HG02973 (cell line): ENCODE measurements at regions not wholly inside any gene's neighbourhood (a gene's known extent, or its start where the extent isn't known, plus 50 kb on each side); places are given as distances from the start of the nearest gene placed in this dataset.
A peak's percentile ranks its signal among the peaks of the same experiment; 100 is the strongest.
"Not testable (repeated sequence)": the region's sequence is repeated elsewhere in the genome, so short reads cannot be mapped to it uniquely, and the experiment has no call there.

Source experiments
- ATAC-seq: cut with Tn5 transposase; IDR thresholded peaks from one replicate; pipeline ENCODE4 v1.9.1; 2021; ENCODE audit warnings: moderate library complexity; ENCODE audit not compliant: unreplicated experiment

DNA sequence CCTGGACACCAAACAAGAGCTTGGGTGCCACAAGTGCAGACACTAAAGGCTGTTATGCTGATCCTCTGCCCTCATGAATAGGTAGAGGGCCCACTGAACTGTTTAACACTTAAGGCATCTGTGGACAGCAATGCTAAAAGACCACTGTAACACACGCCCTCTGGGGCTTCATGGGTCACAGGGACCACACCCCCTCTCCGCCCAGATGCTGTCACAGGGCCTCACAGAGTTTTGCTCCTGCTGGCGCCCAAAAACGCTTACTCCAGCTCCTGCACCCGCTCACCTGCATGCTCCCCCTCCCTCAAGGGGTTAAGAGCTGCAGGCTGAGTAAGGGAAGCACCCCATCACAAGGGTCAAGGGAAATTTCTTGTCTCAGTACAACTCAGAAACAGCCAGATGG lies 141.8 kb upstream of the NUDT4 start:
- no peak for ATAC-seq

- no peak for ATAC-seq
Measured at GRCh38 chr12:93237235-93237915, 140.3 kb upstream of the NUDT4 start.

DNA sequence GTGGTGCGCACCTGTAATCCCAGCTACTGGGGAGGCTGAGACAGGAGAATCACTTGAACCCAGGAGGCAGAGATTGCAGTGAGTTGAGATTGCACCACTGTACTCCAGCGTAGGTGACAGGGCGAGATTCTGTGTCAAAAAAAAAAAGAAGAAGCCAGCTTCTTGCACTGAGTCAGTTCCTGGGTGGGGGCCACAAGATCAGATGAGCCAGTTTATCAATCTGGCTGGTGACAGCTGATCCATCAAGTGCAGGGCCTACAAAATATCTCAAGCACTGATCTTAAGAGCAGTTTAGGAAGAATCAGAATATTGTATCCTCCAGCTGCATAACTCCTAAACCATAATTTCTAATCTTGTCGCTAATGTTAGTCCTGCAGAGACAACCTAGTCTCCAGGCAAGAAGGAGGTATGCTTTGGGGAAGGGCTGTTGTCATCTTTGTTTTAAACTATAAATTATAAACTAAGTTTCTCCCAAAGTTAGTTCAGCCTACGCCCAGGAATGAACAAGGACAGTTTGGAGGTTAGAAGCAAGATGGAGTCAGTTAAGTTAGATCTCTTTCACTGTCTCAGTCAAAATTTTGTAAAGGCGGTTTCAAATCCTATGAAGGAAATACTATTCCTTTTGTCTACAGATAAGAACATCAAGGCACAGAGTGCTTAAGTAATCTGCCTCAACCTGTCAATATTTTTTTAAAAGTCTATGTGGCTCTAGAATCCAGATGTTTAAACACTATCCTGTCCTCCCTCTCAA lies 139.0 kb upstream of the NUDT4 start:
- ATAC-seq = not testable (repeated sequence)

- ATAC-seq = not testable (repeated sequence)
Measured at GRCh38 chr12:93239789-93240188, 137.9 kb upstream of the NUDT4 start.

GRCh38 chr12:93242154-93242972 lies 135.4 kb upstream of the NUDT4 start:
- ATAC-seq = no peak

DNA sequence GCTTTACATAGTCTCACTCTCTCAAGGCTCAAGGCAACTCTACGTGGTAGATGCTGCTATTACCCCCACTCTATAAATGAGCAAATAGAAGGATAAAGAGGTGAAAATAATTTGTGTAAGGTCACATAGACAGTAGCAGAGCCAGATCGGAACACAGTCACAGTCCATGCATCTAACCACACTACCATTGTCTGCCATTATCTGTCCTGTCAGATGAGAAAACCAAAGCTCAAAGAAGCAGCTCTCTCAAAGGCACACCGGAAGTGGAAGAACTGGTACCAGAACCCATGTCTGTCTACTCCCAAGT lies 134.4 kb upstream of the NUDT4 start:
- no peak for ATAC-seq

- ATAC-seq = no peak
Measured at GRCh38 chr12:93243689-93244513, 133.8 kb upstream of the NUDT4 start.

DNA sequence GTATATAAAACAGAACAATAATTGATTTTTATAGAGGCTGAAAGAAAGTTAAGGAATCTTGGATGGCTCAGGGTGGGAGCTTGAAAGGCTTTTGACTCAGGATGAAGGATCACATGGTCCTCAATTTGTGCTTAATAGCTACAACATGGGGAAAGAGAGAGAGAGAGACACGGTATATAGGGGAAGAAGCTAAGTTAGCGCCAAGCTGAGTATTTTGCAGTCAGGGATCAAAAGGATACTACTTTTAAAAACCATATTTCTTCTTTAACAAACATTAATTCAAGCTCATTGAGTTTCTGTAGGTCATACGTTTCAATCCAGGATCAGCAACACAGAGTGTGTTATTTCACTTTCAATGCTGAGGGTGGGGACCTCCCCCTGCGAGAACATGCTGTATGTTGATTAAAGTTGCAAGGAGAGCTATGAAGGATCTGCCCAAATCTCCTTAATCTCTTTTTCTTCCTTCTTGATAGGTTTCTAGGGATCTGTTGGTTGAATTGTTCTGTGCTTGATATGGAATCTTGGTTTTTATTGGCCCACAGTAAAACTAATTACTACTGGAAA lies 133.1 kb upstream of the NUDT4 start:
- ATAC-seq = no peak

DNA sequence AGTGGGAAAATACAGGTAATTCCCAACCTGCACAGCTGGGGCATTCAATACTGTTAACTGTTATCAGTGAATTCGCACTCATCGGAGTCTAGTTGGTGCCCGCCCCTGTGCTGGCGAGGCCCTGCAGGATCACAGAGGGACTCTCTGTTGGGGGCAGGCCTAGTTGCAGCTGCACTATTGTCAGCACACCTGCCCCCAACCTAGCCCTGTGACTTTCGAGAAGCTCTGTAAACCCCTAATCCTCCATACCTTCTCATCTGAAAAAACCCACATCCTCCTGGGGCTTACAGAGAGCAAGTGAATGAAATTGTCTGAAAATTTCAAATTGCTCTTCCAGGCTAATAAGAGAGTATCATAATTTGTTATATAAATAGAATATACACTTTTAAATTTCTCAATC lies 132.2 kb upstream of the NUDT4 start:
- peak; percentile 52 for ATAC-seq

DNA sequence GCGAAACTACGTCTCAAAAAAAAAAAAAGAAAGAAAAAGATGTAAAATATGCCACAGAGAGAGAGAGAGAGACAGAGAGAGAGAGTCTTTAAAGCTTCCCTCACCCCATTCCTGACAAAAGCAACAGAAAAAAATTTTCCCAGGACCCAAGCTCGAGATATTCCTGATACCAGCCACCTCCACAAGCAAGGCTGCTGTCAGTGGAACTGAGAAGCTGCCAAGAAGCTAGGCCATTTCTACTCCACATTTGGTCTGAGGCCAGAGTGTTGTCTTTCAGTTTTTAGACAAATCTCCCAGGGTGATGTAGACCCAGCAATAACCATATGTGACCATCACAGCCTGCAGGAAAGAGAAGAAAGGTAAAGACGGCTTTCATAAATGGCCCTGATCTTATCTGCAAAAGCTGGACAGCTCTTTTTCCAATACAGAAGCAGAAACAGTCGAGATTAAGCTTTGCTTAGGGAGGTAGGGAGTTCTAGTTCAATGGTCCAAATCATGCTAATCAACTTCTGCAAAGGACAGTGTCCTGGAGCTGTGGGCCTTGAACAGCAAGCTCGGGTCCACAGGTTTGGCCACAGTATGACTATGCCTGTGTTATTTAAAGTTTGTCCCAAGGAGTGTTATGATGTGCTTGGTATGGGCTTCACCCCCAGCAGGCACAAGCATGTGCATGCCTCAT lies 130.3 kb upstream of the NUDT4 start:
- no peak for ATAC-seq

- no peak for ATAC-seq
Measured at GRCh38 chr12:93252221-93252620, 125.5 kb upstream of the NUDT4 start.

DNA sequence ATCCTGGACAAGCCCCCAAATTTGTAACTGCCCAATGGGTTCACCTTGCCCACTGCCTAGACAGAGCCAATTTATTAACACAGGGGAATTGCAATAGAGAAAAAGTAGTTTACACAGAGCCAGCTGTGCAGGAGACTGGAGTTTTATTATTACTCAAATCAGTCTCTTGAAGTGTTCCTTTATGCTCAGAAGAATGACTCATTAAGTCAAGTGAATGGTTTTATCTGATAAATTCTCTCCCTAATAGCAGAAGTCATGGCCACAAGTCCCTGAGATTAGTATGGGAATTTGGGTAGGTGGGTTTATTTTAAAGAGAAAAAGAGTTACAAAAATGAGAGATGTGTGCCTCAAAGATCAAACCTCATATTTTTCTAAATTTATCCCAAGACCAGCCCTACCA lies 122.8 kb upstream of the NUDT4 start:
- ATAC-seq = no peak

- ATAC-seq = no peak
Measured at GRCh38 chr12:93256256-93256969, 121.3 kb upstream of the NUDT4 start.

DNA sequence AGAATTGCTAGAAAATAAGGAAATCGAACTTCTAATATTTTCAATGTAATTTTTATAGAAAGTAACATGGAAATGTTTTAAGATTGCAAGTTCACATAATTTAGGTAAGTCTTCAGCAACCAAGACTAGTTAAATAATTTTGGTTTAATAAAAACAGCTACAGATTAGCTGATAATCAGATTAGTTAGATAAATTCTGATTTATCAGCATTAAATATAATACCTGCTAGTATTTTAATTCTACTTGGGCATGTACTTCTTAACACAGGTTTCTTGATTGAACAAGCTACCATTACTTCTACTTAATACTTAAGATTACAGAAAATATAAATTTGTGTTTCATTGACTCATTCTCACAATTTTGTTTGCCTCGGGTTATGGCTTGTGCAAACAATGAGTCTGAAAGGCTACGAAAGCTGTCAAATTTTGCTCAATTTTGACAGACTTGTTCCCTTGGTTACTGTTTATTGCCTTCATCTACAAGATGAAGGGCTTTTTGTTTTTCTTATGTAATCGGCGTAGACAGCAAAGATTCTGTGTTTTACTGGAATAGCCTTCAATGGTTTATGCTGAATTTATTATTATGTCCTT lies 116.1 kb upstream of the NUDT4 start:
- ATAC-seq = no peak

DNA sequence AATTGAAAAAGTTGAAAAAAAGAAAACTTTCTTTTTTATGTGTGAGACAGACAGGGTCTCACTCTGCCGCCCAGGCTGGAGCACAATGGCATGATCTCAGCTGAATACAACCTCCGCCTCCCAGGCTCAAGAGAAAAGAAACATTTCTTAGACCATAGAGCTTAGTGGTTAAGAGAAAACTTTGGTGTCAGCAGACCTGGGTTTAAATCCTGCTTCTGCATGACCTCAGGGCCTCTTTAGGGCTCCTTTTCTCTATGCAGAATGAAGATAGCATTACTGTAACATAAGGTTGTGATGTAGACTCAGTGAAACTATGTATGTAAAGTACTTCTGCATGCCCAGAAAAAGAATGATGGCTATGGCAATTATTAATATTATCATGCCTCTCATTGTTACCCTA lies 104.7 kb upstream of the NUDT4 start:
- ATAC-seq = no peak

DNA sequence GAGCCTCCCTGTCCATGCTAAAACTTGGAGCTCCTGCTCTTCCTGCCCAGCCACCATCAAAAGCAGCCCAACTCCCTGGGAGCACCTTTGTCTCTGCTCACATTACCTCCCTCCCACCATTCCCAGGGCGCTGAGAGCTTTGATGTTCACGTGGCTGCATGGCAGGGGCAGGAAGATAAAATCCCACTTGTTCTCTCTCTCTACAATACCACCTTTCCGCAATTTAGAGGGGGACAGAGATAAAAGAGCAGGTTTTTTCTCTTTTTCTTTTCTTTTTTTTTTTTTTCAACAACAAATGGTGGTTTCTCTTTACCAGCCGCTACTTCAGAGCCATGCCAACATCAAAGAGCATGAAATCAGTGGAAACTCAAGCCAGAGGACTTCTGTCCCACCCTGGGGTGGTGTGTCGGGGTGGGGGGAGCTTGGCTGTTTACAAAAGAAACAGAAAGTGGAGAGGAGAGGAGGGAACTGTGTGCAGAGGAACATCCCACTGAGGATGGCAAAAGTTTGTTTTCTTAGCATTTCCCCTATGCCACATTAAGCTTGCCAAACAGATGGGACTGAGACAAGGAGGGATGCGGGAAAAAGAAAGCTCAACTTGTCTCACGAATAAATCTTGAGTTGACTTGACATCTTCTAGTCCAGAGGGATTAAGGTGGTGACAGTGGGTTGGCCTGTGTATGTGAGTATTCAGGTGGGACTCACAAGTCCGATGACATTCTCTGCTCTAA lies 103.7 kb upstream of the NUDT4 start:
- ATAC-seq = no peak

DNA sequence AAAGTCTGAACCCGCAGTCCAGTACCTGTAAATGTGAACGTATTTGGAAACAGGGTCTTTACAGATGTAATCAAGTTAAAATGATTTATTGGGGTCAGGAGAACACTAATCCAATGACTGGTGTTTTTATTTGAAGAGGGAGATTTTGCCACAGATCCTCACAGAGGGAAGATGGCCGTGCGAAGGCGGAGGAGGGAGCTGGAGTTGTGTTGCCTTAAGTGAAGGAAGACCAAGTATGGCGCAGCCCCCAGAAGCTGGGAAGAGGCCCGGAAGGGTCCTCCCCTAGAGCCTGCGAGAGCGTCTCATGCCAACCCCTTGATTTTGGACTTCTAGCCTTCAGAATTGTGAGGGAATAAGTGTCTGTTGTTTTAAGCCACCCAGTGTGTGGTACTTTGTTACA lies 102.8 kb upstream of the NUDT4 start:
- no peak for ATAC-seq

GRCh38 chr12:93275589-93275988 lies 102.1 kb upstream of the NUDT4 start:
- no peak for ATAC-seq
